ENCODE measurements at regions not wholly inside any gene's neighbourhood (a gene's known extent, or its start where the extent isn't known, plus 50 kb on each side); places are given as distances from the start of the nearest gene placed in this dataset.

GRCh38 chr10:21315645-21316220 lies 209.7 kb downstream of the SKIDA1 start:
- Histone ChIP-seq H3K79me2 (ENCODE audit: insufficient read depth, low read length) (no peaks in the 10 kb centered on the region), H3K4me1 (ENCODE audit: insufficient read depth, low read length) (no peaks in the 10 kb centered on the region), H3K27me3 (ENCODE audit: insufficient read depth, low read length, poor library complexity) (no peaks in the 10 kb centered on the region), H3K9ac (ENCODE audit: low read depth, low read length) (no peak overlapping the region), H3K4me3 (ENCODE audit: low read depth in 1 of 2, low read length in 2 of 2) (no peak overlapping the region), H3K36me3 (ENCODE audit: insufficient read depth, low read length) (no peaks in the 10 kb centered on the region), H3K4me2 (ENCODE audit: insufficient read depth, low read length) (no peak overlapping the region), H4K20me1 (ENCODE audit: insufficient read depth, low read length) (no peaks in the 10 kb centered on the region), H3K27ac (ENCODE audit: low read length) (no peak overlapping the region), H2AFZ (ENCODE audit: low read depth, low read length) (no peak overlapping the region), H3K9me3 (ENCODE audit: insufficient read depth, low read length, severe bottlenecking) (no peaks in the 10 kb centered on the region)
- ATAC-seq (ENCODE audit: insufficient read depth, low read depth) (no peak), DNase-seq (no peak)
- TF ChIP-seq EZH2 (IDR thresholded peaks at IDR 0.05; ENCODE audit: borderline replicate concordance, low read depth, low read length, severe bottlenecking) = no peak
- no peak for TF ChIP-seq CTCF (IDR thresholded peaks at IDR 0.05; ENCODE audit: borderline replicate concordance, extremely low read depth, low read length, poor library complexity, severe bottlenecking)

GRCh38 chr10:21314906-21315644 lies 210.4 kb downstream of the SKIDA1 start:
- H3K9me3 ChIP-seq (ENCODE audit: insufficient read depth, low read length, severe bottlenecking) = no peaks in the 10 kb centered on the region
- no peak overlapping the region for H3K4me3 ChIP-seq (ENCODE audit: low read depth in 1 of 2, low read length in 2 of 2)

GRCh38 chr10:21314111-21314626 lies 211.3 kb downstream of the SKIDA1 start:
- no peak overlapping the region for H3K4me2 ChIP-seq (ENCODE audit: insufficient read depth, low read length)
- TF ChIP-seq EZH2 (IDR thresholded peaks at IDR 0.05; ENCODE audit: borderline replicate concordance, low read depth, low read length, severe bottlenecking) (no peak), CTCF (IDR thresholded peaks at IDR 0.05; ENCODE audit: borderline replicate concordance, extremely low read depth, low read length, poor library complexity, severe bottlenecking) (no peak)
- H3K9ac ChIP-seq (ENCODE audit: low read depth, low read length) = no peak overlapping the region
- H3K9me3 ChIP-seq (ENCODE audit: insufficient read depth, low read length, severe bottlenecking) = no peaks in the 10 kb centered on the region
- no peak overlapping the region for H3K27ac ChIP-seq (ENCODE audit: low read length)
- H3K4me1 ChIP-seq (ENCODE audit: insufficient read depth, low read length) = no peaks in the 10 kb centered on the region
- H4K20me1 ChIP-seq (ENCODE audit: insufficient read depth, low read length) = no peaks in the 10 kb centered on the region
- H2AFZ ChIP-seq (ENCODE audit: low read depth, low read length) = no peak overlapping the region
- H3K27me3 ChIP-seq (ENCODE audit: insufficient read depth, low read length, poor library complexity) = no peaks in the 10 kb centered on the region
- ATAC-seq (ENCODE audit: insufficient read depth, low read depth) (no peak), DNase-seq (no peak)
- H3K36me3 ChIP-seq (ENCODE audit: insufficient read depth, low read length) = no peaks in the 10 kb centered on the region
- H3K79me2 ChIP-seq (ENCODE audit: insufficient read depth, low read length) = no peaks in the 10 kb centered on the region
- H3K4me3 ChIP-seq (ENCODE audit: low read depth in 1 of 2, low read length in 2 of 2) = no peak overlapping the region

More at GRCh38 chr10:21314906-21315644, 210.4 kb downstream of the SKIDA1 start:
- DNase-seq = no peak
- no peak for ATAC-seq (ENCODE audit: insufficient read depth, low read depth)
- no peak overlapping the region for H3K9ac ChIP-seq (ENCODE audit: low read depth, low read length)
- no peaks in the 10 kb centered on the region for H3K4me1 ChIP-seq (ENCODE audit: insufficient read depth, low read length)
- H3K27ac ChIP-seq (ENCODE audit: low read length) = no peak overlapping the region
- TF ChIP-seq EZH2 (IDR thresholded peaks at IDR 0.05; ENCODE audit: borderline replicate concordance, low read depth, low read length, severe bottlenecking) (no peak), CTCF (IDR thresholded peaks at IDR 0.05; ENCODE audit: borderline replicate concordance, extremely low read depth, low read length, poor library complexity, severe bottlenecking) (no peak)
- H2AFZ ChIP-seq (ENCODE audit: low read depth, low read length) = no peak overlapping the region
- no peaks in the 10 kb centered on the region for H4K20me1 ChIP-seq (ENCODE audit: insufficient read depth, low read length)
- no peak overlapping the region for H3K4me2 ChIP-seq (ENCODE audit: insufficient read depth, low read length)
- no peaks in the 10 kb centered on the region for H3K36me3 ChIP-seq (ENCODE audit: insufficient read depth, low read length)
- H3K27me3 ChIP-seq (ENCODE audit: insufficient read depth, low read length, poor library complexity) = no peaks in the 10 kb centered on the region
- H3K79me2 ChIP-seq (ENCODE audit: insufficient read depth, low read length) = no peaks in the 10 kb centered on the region

Measured in DND-41 (cell line).